Activated CD4-positive, alpha-beta T cell treated with anti-CD3 and anti-CD28 coated beads for 1 hour (primary cell): ENCODE measurements at regions not wholly inside any gene's neighbourhood (a gene's known extent, or its start where the extent isn't known, plus 50 kb on each side); places are given as distances from the start of the nearest gene placed in this dataset.
"Not testable (repeated sequence)": the region's sequence is repeated elsewhere in the genome, so short reads cannot be mapped to it uniquely, and the experiment has no call there.

Source experiments
- DNase-seq: peaks from one replicate; pipeline ENCODE4 v3.0.0-alpha.2; 2020

GRCh38 chr10:118953598-118954393 is 75.7 kb upstream of the NANOS1 start:
- DNase-seq: no peak

- DNase-seq: no peak
These were observed 74.0 kb upstream of the NANOS1 start for GRCh38 chr10:118955531-118955930.

- no peak for DNase-seq
These were observed 73.3 kb upstream of the NANOS1 start for GRCh38 chr10:118955951-118956801.

- DNase-seq: no peak
These were observed 72.6 kb upstream of the NANOS1 start for GRCh38 chr10:118956802-118957442.

- no peak for DNase-seq
These were observed 72.1 kb upstream of the NANOS1 start for GRCh38 chr10:118957443-118957825.

- no peak for DNase-seq
These were observed 71.5 kb upstream of the NANOS1 start for GRCh38 chr10:118957966-118958365.

- DNase-seq: no peak
These were observed 71.0 kb upstream of the NANOS1 start for GRCh38 chr10:118958559-118958958.

- DNase-seq: no peak
These were observed 70.3 kb upstream of the NANOS1 start for GRCh38 chr10:118958984-118959925.

- DNase-seq: no peak
These were observed 69.1 kb upstream of the NANOS1 start for GRCh38 chr10:118960157-118961090.

GRCh38 chr10:118961436-118961835 is 68.1 kb upstream of the NANOS1 start:
- no peak for DNase-seq

- DNase-seq: not testable (repeated sequence)
These were observed 67.1 kb upstream of the NANOS1 start for GRCh38 chr10:118962331-118962868.

GRCh38 chr10:118963341-118963740 is 66.2 kb upstream of the NANOS1 start:
- DNase-seq: no peak

GRCh38 chr10:118963933-118964332 is 65.6 kb upstream of the NANOS1 start:
- DNase-seq: no peak

- DNase-seq: not testable (repeated sequence)
These were observed 65.0 kb upstream of the NANOS1 start for GRCh38 chr10:118964476-118964875.

- no peak for DNase-seq
These were observed 64.4 kb upstream of the NANOS1 start for GRCh38 chr10:118965096-118965495.

- DNase-seq: no peak
These were observed 63.9 kb upstream of the NANOS1 start for GRCh38 chr10:118965645-118966044.

- DNase-seq: no peak
These were observed 63.3 kb upstream of the NANOS1 start for GRCh38 chr10:118966076-118966849.

GRCh38 chr10:118966850-118967125 is 62.7 kb upstream of the NANOS1 start:
- DNase-seq: no peak

- DNase-seq: no peak
These were observed 62.4 kb upstream of the NANOS1 start for GRCh38 chr10:118967160-118967559.

GRCh38 chr10:118968060-118968459 is 61.5 kb upstream of the NANOS1 start:
- DNase-seq: no peak
